ENCODE measurements at regions not wholly inside any gene's neighbourhood (a gene's known extent, or its start where the extent isn't known, plus 50 kb on each side); places are given as distances from the start of the nearest gene placed in this dataset.
"Not testable (repeated sequence)": the region's sequence is repeated elsewhere in the genome, so short reads cannot be mapped to it uniquely, and the experiment has no call there.

- no peak for DNase-seq (ENCODE audit: extremely low read depth, low read depth)
Measured at GRCh38 chr21:14748662-14749061, 202.5 kb upstream of the SAMSN1 start.

DNA sequence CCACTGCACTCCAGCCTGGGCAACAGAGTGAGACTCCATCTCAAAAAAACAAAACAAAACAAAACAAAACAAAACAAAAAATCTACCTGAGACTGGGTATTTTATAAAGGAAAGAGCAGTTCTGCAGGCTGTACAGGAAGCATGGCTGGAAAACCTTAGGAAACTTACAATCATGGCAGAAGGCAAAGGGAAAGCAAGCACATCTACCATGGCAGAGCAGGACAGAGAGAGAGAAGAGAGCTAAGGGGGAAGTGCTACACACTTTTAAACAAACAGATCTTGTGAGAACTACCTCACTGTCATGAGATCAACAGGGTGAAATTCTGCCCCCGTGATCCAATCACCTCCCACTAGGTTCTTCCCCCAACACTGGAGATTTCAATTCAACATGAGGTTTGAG, 198.3 kb upstream of the SAMSN1 start:
- TF ChIP-seq CTCF (IDR thresholded peaks at IDR 0.05; ENCODE audit: low read depth, low read length), result no peak
- no peak for DNase-seq (ENCODE audit: extremely low read depth, low read depth)

More at GRCh38 chr21:14748662-14749061, 202.5 kb upstream of the SAMSN1 start:
- TF ChIP-seq CTCF (IDR thresholded peaks at IDR 0.05; ENCODE audit: low read depth, low read length), result no peak

- no peak for DNase-seq (ENCODE audit: extremely low read depth, low read depth)
- TF ChIP-seq CTCF (IDR thresholded peaks at IDR 0.05; ENCODE audit: low read depth, low read length), result no peak
Measured at GRCh38 chr21:14742119-14742518, 196.0 kb upstream of the SAMSN1 start.

GRCh38 chr21:14741256-14741655, 195.1 kb upstream of the SAMSN1 start:
- DNase-seq (ENCODE audit: extremely low read depth, low read depth), result no peak
- no peak for TF ChIP-seq CTCF (IDR thresholded peaks at IDR 0.05; ENCODE audit: low read depth, low read length)

DNA sequence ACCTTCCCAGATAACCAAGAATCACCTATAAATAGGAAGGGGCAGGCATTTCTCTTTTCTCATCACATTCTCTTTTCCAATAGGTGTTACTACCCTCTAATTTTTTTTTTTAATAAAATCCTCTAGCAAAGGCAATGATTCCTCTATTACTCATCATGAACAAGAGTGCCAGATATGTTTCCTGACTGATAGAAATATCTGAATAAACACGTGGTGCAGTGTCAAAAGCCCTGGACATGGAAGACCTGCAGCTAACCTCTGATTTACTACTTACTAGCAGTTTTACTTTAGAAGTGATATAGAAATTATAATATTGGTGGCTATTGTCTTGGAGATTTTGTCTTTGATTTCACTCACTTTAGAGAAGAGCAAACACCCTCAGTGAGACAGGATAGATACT, 194.6 kb upstream of the SAMSN1 start:
- DNase-seq (ENCODE audit: extremely low read depth, low read depth), result no peak
- no peak for TF ChIP-seq CTCF (IDR thresholded peaks at IDR 0.05; ENCODE audit: low read depth, low read length)

- DNase-seq (ENCODE audit: extremely low read depth, low read depth), result no peak
- TF ChIP-seq CTCF (IDR thresholded peaks at IDR 0.05; ENCODE audit: low read depth, low read length), result no peak
Measured at GRCh38 chr21:14740116-14740515, 194.0 kb upstream of the SAMSN1 start.

DNA sequence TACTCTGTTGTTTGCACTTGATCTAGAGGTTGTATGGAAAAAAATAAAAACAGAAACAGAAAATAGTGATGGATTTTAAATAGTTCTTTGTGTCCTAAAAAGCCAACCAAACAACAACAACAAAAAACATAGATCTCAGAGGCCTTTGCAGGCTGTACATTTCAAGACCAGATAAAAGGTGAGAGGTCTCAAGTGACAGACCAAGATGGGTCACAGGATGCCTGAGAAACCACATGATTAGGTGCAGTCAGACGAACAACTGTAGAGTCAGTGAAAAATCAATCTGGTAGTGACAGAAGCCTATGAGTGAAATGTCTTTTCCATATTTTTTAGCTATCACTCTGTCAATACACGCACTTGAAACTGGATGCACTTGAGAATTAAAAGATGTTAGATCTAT, 193.5 kb upstream of the SAMSN1 start:
- no peak for TF ChIP-seq CTCF (IDR thresholded peaks at IDR 0.05; ENCODE audit: low read depth, low read length)
- DNase-seq (ENCODE audit: extremely low read depth, low read depth), result no peak

GRCh38 chr21:14738576-14738975, 192.5 kb upstream of the SAMSN1 start:
- DNase-seq (ENCODE audit: extremely low read depth, low read depth), result not testable (repeated sequence)

Data from AG09319 (cell line).